Breast epithelium (tissue), 3 donors: ENCODE measurements at regions not wholly inside any gene's neighbourhood (a gene's known extent, or its start where the extent isn't known, plus 50 kb on each side); places are given as distances from the start of the nearest gene placed in this dataset.

Source experiments
- CTCF ChIP-seq, 3 donors: fragments of 450-650 bp; IDR thresholded peaks; one replicate each; pipeline ENCODE4 v1.5.1; 2016 to 2017; ENCODE audit warnings: antibody characterized with exemption in 3 of 3, mild to moderate bottlenecking in 3 of 3, moderate library complexity in 3 of 3
- POLR2A ChIP-seq: fragments of 450-650 bp; IDR thresholded peaks from one replicate; pipeline ENCODE4 v1.6.1; 2016; ENCODE audit warnings: antibody characterized with exemption, mild to moderate bottlenecking, moderate library complexity
- POLR2AphosphoS5 ChIP-seq, 3 donors: sonication (generic); formaldehyde crosslinking; IDR thresholded peaks; one replicate each; pipeline ENCODE4 v1.6.1; 2017; ENCODE audit warnings: antibody characterized with exemption in 3 of 3

DNA sequence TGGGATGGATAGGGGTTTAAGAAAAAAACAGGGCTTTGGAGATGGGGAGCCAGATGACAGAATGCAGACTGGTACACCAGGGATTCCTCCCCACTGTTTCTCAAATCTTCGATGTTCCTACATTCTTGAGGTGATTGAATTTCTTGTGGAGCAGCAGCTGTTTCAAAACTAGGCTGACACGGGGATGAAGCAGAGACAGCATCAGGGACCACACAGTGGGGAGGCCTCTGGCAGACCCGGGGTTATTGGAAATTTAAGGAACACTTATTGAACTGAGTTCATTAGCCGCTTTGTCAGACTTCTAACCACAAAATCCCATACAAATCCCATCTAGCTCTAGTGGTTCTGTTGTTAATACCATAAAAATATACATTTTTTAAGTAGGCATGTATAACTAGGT, 621.4 kb upstream of the GBE1 start:
- no peak for TF ChIP-seq CTCF (IDR thresholded peaks at IDR 0.05)
- no peak for TF ChIP-seq POLR2A
- TF ChIP-seq POLR2AphosphoS5 (IDR thresholded peaks at IDR 0.05) = no peak
